GM12878 (cell line): ENCODE measurements at regions not wholly inside any gene's neighbourhood (a gene's known extent, or its start where the extent isn't known, plus 50 kb on each side); places are given as distances from the start of the nearest gene placed in this dataset.

Source experiments
- ATAC-seq: fragments of 200-7000 bp; cut with Tn5 transposase; 3 replicates; pipeline ENCODE4 v1.9.1; 2020; ENCODE audit warnings: mild to moderate bottlenecking, moderate library complexity
- BruUV-seq: library from RNA; stranded (reverse); fragments of 400-500 nt; replicated peaks from 2 replicates; lab custom pipeline; 2021; lab: Mats Ljungman, UMichigan
- CTCF ChIA-PET: fragments of 300-600 bp; sonication (Branson Sonifier 250); formaldehyde crosslinking; extraction: SDS; loops from one replicate; lab custom pipeline; 2021; ENCODE audit warnings: inconsistent platforms; lab: Yijun Ruan, JAX
- POLR2A ChIA-PET: fragments of 350-600 bp; formaldehyde crosslinking; extraction: SDS; loops from one replicate; lab custom pipeline; 2021; ENCODE audit warnings: inconsistent platforms; lab: Charles Lee
- RAD21 ChIA-PET: fragments of 300-600 bp; sonication (Branson Sonifier 250); formaldehyde crosslinking; loops from one replicate; lab custom pipeline; 2023; ENCODE audit warnings: antibody characterized with exemption; ENCODE audit not compliant: unreplicated experiment; lab: Charles Lee
- SMC1A ChIA-PET: fragments of 300-600 bp; sonication (Branson Sonifier 250); formaldehyde crosslinking; loops from one replicate; lab custom pipeline; 2023; ENCODE audit not compliant: unreplicated experiment, uncharacterized antibody; lab: Charles Lee
- DNase-seq: peaks from one replicate; pipeline ENCODE4 v3.0.0-alpha.2; 2011; ENCODE audit warnings: low read depth, low spot score
- FAIRE-seq: peaks from 3 replicates; lab custom pipeline; 2011; peaks lifted over from hg19 to GRCh38; lab: Jason Lieb, UNC
- H2AFZ ChIP-seq: 2 replicates; pipeline ENCODE4 v1.6.0; 2011; ENCODE audit warnings: low read depth, low read length, control low read depth; ENCODE audit not compliant: control insufficient read depth
- H3K27ac ChIP-seq: 2 replicates; pipeline ENCODE4 v1.5.1; 2011; ENCODE audit warnings: control low read depth; ENCODE audit not compliant: control insufficient read depth, insufficient read depth
- H3K27me3 ChIP-seq, 2 experiments: replicated peaks in 1 of 2; 2 replicates each; pipeline versions ENCODE4 v1.6.0 to v1.6.1; 2011; ENCODE audit warnings: low read length in 1 of 2; ENCODE audit not compliant: control insufficient read depth in 2 of 2, insufficient read depth in 2 of 2
- H3K36me3 ChIP-seq, 2 experiments: 2 replicates each; pipeline ENCODE4 v1.5.1; 2011; ENCODE audit warnings: low read length in 1 of 2; ENCODE audit not compliant: control insufficient read depth in 2 of 2, insufficient read depth in 2 of 2
- H3K4me1 ChIP-seq: 2 replicates; pipeline ENCODE4 v1.6.1; 2011; ENCODE audit warnings: mild to moderate bottlenecking, low read length, moderate library complexity, mixed read lengths; ENCODE audit not compliant: control insufficient read depth, insufficient read depth
- H3K4me2 ChIP-seq: 2 replicates; pipeline ENCODE4 v1.6.0; 2011; ENCODE audit warnings: control low read depth; ENCODE audit not compliant: control insufficient read depth, insufficient read depth
- H3K4me3 ChIP-seq: fragments of 200-600 bp; sonication (generic); 2 replicates; pipeline ENCODE4 v1.5.1; 2016
- H3K79me2 ChIP-seq: 2 replicates; pipeline ENCODE4 v1.6.0; 2011; ENCODE audit warnings: low read length; ENCODE audit not compliant: control insufficient read depth, insufficient read depth
- H3K9ac ChIP-seq: 2 replicates; pipeline ENCODE4 v1.8.0; 2011; ENCODE audit warnings: low read length, control low read depth, mixed read lengths; ENCODE audit not compliant: control insufficient read depth, insufficient read depth
- H3K9me3 ChIP-seq: replicated peaks from 3 replicates; pipeline ENCODE4 v1.5.1; 2011; ENCODE audit warnings: mild to moderate bottlenecking, low read length; ENCODE audit not compliant: control insufficient read depth, insufficient read depth
- H4K20me1 ChIP-seq: 2 replicates; pipeline ENCODE4 v1.6.0; 2011; ENCODE audit not compliant: control insufficient read depth, insufficient read depth
- BRCA1 ChIP-seq: IDR thresholded peaks from 2 replicates; pipeline ENCODE4 v1.6.1; 2011; ENCODE audit warnings: low read depth, low read length, improper control_type of control experiment
- E4F1 ChIP-seq: fragments of 450-650 bp; IDR thresholded peaks from 2 replicates; pipeline ENCODE4 v1.6.1; 2018; ENCODE audit warnings: borderline replicate concordance, mild to moderate bottlenecking; ENCODE audit not compliant: partially characterized antibody
- ELK1 ChIP-seq: IDR thresholded peaks from 2 replicates; pipeline ENCODE4 v1.6.1; 2012; ENCODE audit warnings: low read depth, low read length, improper control_type of control experiment
- RAD21 ChIP-seq: IDR thresholded peaks from 2 replicates; pipeline ENCODE4 v1.6.1; 2011; ENCODE audit warnings: mild to moderate bottlenecking, low read depth, low read length, moderate library complexity; ENCODE audit not compliant: insufficient read depth
- ZNF622 ChIP-seq: fragments of 450-650 bp; IDR thresholded peaks from 2 replicates; pipeline ENCODE4 v1.6.1; 2017; ENCODE audit warnings: mild to moderate bottlenecking, inconsistent platforms
- in situ Hi-C: fragments of 300-500 bp; cut with MboI; formaldehyde crosslinking; loops from 9 replicates; pipeline ENCODE4 v1.14.3; 2018; ENCODE audit warnings: mixed read lengths
- intact Hi-C: fragments of 100-400 bp; cut with micrococcal nuclease; formaldehyde crosslinking; loops from one replicate; pipeline ENCODE4 v1.14.2; 2022; ENCODE audit not compliant: unreplicated experiment

GRCh38 chr4:33616121-33616520 lies 2628.2 kb downstream of the ARAP2 start (continued):
- TF ChIP-seq ELK1, result no peak

- Histone ChIP-seq H3K36me3 (no peaks in the 10 kb centered on the region), H3K9me3 (no peaks in the 10 kb centered on the region), H3K4me2 (no peak overlapping the region), H3K79me2 (no peaks in the 10 kb centered on the region), H3K4me3 (no peak overlapping the region), H2AFZ (no peak overlapping the region), H3K27ac (no peak overlapping the region), H4K20me1 (no peaks in the 10 kb centered on the region), H3K4me1 (no peaks in the 10 kb centered on the region), H3K27me3 (no peaks in the 10 kb centered on the region), H3K9ac (no peak overlapping the region)
- ATAC-seq, result no peak
- POLR2A ChIA-PET, result no interaction called here
- in situ Hi-C loops (no loop called here), intact Hi-C loops (no loop called here)
- no TSS peak for BruUV-seq
- FAIRE-seq, result no peak
- CTCF ChIA-PET, result interaction anchor here (1.1 kb wide), 1 partner anchor 11 kb away, joined by 3 read pairs; no protein-coding TSS in a partner anchor
- no peak for DNase-seq
- no peak for TF ChIP-seq BRCA1
- TF ChIP-seq E4F1, result no peak
- no peak for TF ChIP-seq ZNF622
- no peak for TF ChIP-seq RAD21
- SMC1A ChIA-PET, result no interaction called here
- RAD21 ChIA-PET, result no interaction called here
Measured at GRCh38 chr4:33625748-33626147, 2618.6 kb downstream of the ARAP2 start.
